A172 (cell line): ENCODE measurements at regions not wholly inside any gene's neighbourhood (a gene's known extent, or its start where the extent isn't known, plus 50 kb on each side); places are given as distances from the start of the nearest gene placed in this dataset.

Experiments
- DNase-seq: peaks from one replicate; pipeline ENCODE4 v3.0.0-alpha.2; 2015; ENCODE audit warnings: low spot score

- DNase-seq = no peak
Measured at GRCh38 chr3:40855871-40856270, 331.1 kb downstream of the ZNF621 start.

GRCh38 chr3:40858364-40859115, 333.8 kb downstream of the ZNF621 start:
- DNase-seq = no peak

GRCh38 chr3:40862946-40863345, 336.4 kb upstream of the CTNNB1 start:
- DNase-seq = no peak

GRCh38 chr3:40864146-40864782, 335.0 kb upstream of the CTNNB1 start:
- DNase-seq = no peak

- no peak for DNase-seq
Measured at GRCh38 chr3:40864915-40865314, 334.4 kb upstream of the CTNNB1 start.

- no peak for DNase-seq
Measured at GRCh38 chr3:40867797-40868196, 331.5 kb upstream of the CTNNB1 start.

- no peak for DNase-seq
Measured at GRCh38 chr3:40869013-40869412, 330.3 kb upstream of the CTNNB1 start.

- no peak for DNase-seq
Measured at GRCh38 chr3:40869939-40870338, 329.4 kb upstream of the CTNNB1 start.

- no peak for DNase-seq
Measured at GRCh38 chr3:40871394-40871793, 327.9 kb upstream of the CTNNB1 start.

- no peak for DNase-seq
Measured at GRCh38 chr3:40872258-40872920, 326.9 kb upstream of the CTNNB1 start.

GRCh38 chr3:40873476-40873875, 325.8 kb upstream of the CTNNB1 start:
- no peak for DNase-seq

- DNase-seq = no peak
Measured at GRCh38 chr3:40873934-40874699, 325.2 kb upstream of the CTNNB1 start.

- no peak for DNase-seq
Measured at GRCh38 chr3:40875581-40875980, 323.7 kb upstream of the CTNNB1 start.

GRCh38 chr3:40876009-40876408, 323.3 kb upstream of the CTNNB1 start:
- no peak for DNase-seq

GRCh38 chr3:40876496-40876895, 322.8 kb upstream of the CTNNB1 start:
- no peak for DNase-seq

GRCh38 chr3:40877631-40878463, 321.5 kb upstream of the CTNNB1 start:
- no peak for DNase-seq

- no peak for DNase-seq
Measured at GRCh38 chr3:40878464-40878905, 320.8 kb upstream of the CTNNB1 start.

GRCh38 chr3:40885430-40885829, 313.9 kb upstream of the CTNNB1 start:
- DNase-seq = no peak

GRCh38 chr3:40886660-40887425, 312.5 kb upstream of the CTNNB1 start:
- DNase-seq = no peak

GRCh38 chr3:40891186-40891585, 308.1 kb upstream of the CTNNB1 start:
- DNase-seq = no peak

GRCh38 chr3:40895109-40895508, 304.2 kb upstream of the CTNNB1 start:
- DNase-seq = no peak
